ENCODE measurements at regions not wholly inside any gene's neighbourhood (a gene's known extent, or its start where the extent isn't known, plus 50 kb on each side); places are given as distances from the start of the nearest gene placed in this dataset.
A peak's percentile ranks its signal among the peaks of the same experiment; 100 is the strongest.
"Not testable (repeated sequence)": the region's sequence is repeated elsewhere in the genome, so short reads cannot be mapped to it uniquely, and the experiment has no call there.

- no peak for DNase-seq (ENCODE audit: extremely low read depth, low read depth)
- TF ChIP-seq CTCF (IDR thresholded peaks at IDR 0.05; ENCODE audit: low read depth, low read length), result peak; percentile 60
These were observed 69.4 kb upstream of the EVL start for GRCh38 chr14:99995700-99996356.

GRCh38 chr14:99996951-99997571 lies 68.2 kb upstream of the EVL start:
- TF ChIP-seq CTCF (IDR thresholded peaks at IDR 0.05; ENCODE audit: low read depth, low read length), result no peak
- no peak for DNase-seq (ENCODE audit: extremely low read depth, low read depth)

GRCh38 chr14:100000398-100000797 lies 64.8 kb upstream of the EVL start:
- DNase-seq (ENCODE audit: extremely low read depth, low read depth), result not testable (repeated sequence)

- DNase-seq (ENCODE audit: extremely low read depth, low read depth), result no peak
- TF ChIP-seq CTCF (IDR thresholded peaks at IDR 0.05; ENCODE audit: low read depth, low read length), result no peak
These were observed 60.8 kb upstream of the EVL start for GRCh38 chr14:100004392-100004791.

GRCh38 chr14:100007254-100007653 lies 58.0 kb upstream of the EVL start:
- no peak for DNase-seq (ENCODE audit: extremely low read depth, low read depth)
- TF ChIP-seq CTCF (IDR thresholded peaks at IDR 0.05; ENCODE audit: low read depth, low read length), result no peak

GRCh38 chr14:100009802-100010201 lies 55.4 kb upstream of the EVL start:
- DNase-seq (ENCODE audit: extremely low read depth, low read depth), result not testable (repeated sequence)

- DNase-seq (ENCODE audit: extremely low read depth, low read depth), result no peak
- no peak for TF ChIP-seq CTCF (IDR thresholded peaks at IDR 0.05; ENCODE audit: low read depth, low read length)
These were observed 54.5 kb upstream of the EVL start for GRCh38 chr14:100010679-100011078.

- no peak for DNase-seq (ENCODE audit: extremely low read depth, low read depth)
- TF ChIP-seq CTCF (IDR thresholded peaks at IDR 0.05; ENCODE audit: low read depth, low read length), result no peak
These were observed 53.4 kb upstream of the EVL start for GRCh38 chr14:100011628-100012325.
